ENCODE measurements at regions not wholly inside any gene's neighbourhood (a gene's known extent, or its start where the extent isn't known, plus 50 kb on each side); places are given as distances from the start of the nearest gene placed in this dataset.

GRCh38 chr1:194273660-194274059 is 1087.2 kb upstream of the B3GALT2 start:
- TF ChIP-seq, protein P1, sequence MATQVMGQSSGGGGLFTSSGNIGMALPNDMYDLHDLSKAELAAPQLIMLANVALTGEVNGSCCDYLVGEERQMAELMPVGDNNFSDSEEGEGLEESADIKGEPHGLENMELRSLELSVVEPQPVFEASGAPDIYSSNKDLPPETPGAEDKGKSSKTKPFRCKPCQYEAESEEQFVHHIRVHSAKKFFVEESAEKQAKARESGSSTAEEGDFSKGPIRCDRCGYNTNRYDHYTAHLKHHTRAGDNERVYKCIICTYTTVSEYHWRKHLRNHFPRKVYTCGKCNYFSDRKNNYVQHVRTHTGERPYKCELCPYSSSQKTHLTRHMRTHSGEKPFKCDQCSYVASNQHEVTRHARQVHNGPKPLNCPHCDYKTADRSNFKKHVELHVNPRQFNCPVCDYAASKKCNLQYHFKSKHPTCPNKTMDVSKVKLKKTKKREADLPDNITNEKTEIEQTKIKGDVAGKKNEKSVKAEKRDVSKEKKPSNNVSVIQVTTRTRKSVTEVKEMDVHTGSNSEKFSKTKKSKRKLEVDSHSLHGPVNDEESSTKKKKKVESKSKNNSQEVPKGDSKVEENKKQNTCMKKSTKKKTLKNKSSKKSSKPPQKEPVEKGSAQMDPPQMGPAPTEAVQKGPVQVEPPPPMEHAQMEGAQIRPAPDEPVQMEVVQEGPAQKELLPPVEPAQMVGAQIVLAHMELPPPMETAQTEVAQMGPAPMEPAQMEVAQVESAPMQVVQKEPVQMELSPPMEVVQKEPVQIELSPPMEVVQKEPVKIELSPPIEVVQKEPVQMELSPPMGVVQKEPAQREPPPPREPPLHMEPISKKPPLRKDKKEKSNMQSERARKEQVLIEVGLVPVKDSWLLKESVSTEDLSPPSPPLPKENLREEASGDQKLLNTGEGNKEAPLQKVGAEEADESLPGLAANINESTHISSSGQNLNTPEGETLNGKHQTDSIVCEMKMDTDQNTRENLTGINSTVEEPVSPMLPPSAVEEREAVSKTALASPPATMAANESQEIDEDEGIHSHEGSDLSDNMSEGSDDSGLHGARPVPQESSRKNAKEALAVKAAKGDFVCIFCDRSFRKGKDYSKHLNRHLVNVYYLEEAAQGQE (IDR thresholded peaks at IDR 0.05; ENCODE audit: insufficient replicate concordance, low read depth), result no peak
- TF ChIP-seq SPI1 (IDR thresholded peaks at IDR 0.05; ENCODE audit: borderline replicate concordance, low read depth) (no peak), GABPA (IDR thresholded peaks at IDR 0.05; ENCODE audit: low read depth) (no peak)
- TF ChIP-seq, protein P2, sequence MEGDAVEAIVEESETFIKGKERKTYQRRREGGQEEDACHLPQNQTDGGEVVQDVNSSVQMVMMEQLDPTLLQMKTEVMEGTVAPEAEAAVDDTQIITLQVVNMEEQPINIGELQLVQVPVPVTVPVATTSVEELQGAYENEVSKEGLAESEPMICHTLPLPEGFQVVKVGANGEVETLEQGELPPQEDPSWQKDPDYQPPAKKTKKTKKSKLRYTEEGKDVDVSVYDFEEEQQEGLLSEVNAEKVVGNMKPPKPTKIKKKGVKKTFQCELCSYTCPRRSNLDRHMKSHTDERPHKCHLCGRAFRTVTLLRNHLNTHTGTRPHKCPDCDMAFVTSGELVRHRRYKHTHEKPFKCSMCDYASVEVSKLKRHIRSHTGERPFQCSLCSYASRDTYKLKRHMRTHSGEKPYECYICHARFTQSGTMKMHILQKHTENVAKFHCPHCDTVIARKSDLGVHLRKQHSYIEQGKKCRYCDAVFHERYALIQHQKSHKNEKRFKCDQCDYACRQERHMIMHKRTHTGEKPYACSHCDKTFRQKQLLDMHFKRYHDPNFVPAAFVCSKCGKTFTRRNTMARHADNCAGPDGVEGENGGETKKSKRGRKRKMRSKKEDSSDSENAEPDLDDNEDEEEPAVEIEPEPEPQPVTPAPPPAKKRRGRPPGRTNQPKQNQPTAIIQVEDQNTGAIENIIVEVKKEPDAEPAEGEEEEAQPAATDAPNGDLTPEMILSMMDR (IDR thresholded peaks at IDR 0.05; ENCODE audit: insufficient read depth, low read length), result no peak
- no peak for DNase-seq (ENCODE audit: low read depth in 1 of 2, low spot score in 1 of 2)
- Histone ChIP-seq H3K27me3 (ENCODE audit: insufficient read depth, poor library complexity, severe bottlenecking) (no peaks in the 10 kb centered on the region), H3K27ac (replicated peaks) (no peak overlapping the region), H3K4me3 (replicated peaks; ENCODE audit: insufficient read depth, low read length) (no peak overlapping the region)

DNA sequence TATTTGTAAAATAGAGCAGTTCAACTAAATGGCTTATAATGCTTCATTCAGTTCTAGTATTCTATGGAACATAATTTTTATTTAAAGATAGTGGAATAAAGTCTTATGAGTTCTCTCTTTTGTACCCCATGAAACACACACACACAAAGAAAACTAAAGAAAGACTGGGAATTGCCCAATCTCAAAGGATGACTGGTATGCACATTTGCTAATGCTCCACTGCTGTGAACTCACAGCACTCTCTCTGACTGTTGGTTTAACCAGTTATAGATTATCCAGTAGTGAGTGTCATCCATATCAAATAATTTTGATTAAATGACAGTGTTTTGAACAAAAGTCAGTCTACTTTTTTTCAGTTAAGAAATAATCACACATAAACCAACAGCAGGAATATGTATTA is 1082.4 kb upstream of the B3GALT2 start:
- DNase-seq (ENCODE audit: low read depth in 1 of 2, low spot score in 1 of 2), result no peak
- Histone ChIP-seq H3K27ac (replicated peaks) (no peak overlapping the region), H3K4me3 (replicated peaks; ENCODE audit: insufficient read depth, low read length) (no peak overlapping the region), H3K27me3 (ENCODE audit: insufficient read depth, poor library complexity, severe bottlenecking) (no peaks in the 10 kb centered on the region)
- no peak for TF ChIP-seq GABPA (IDR thresholded peaks at IDR 0.05; ENCODE audit: low read depth)
- TF ChIP-seq, protein P1 (IDR thresholded peaks at IDR 0.05; ENCODE audit: insufficient replicate concordance, low read depth), result no peak
- TF ChIP-seq POLR2AphosphoS5 (IDR thresholded peaks at IDR 0.05; ENCODE audit: low read depth), result no peak
- no peak for TF ChIP-seq SPI1 (IDR thresholded peaks at IDR 0.05; ENCODE audit: borderline replicate concordance, low read depth)

- TF ChIP-seq, protein P2 (IDR thresholded peaks at IDR 0.05; ENCODE audit: insufficient read depth, low read length), result no peak
- no peak for TF ChIP-seq GABPA (IDR thresholded peaks at IDR 0.05; ENCODE audit: low read depth)
- TF ChIP-seq, protein P1 (IDR thresholded peaks at IDR 0.05; ENCODE audit: insufficient replicate concordance, low read depth), result no peak
- TF ChIP-seq SPI1 (IDR thresholded peaks at IDR 0.05; ENCODE audit: borderline replicate concordance, low read depth), result no peak
- TF ChIP-seq POLR2AphosphoS5 (IDR thresholded peaks at IDR 0.05; ENCODE audit: low read depth), result no peak
- Histone ChIP-seq H3K27me3 (ENCODE audit: insufficient read depth, poor library complexity, severe bottlenecking) (no peaks in the 10 kb centered on the region), H3K27ac (replicated peaks) (no peak overlapping the region), H3K4me3 (replicated peaks; ENCODE audit: insufficient read depth, low read length) (no peak overlapping the region)
- no peak for DNase-seq (ENCODE audit: low read depth in 1 of 2, low spot score in 1 of 2)
Measured at GRCh38 chr1:194267021-194267420, 1080.6 kb upstream of the B3GALT2 start.

Data from HL-60 (cell line).